SK-N-SH (cell line): ENCODE measurements at regions not wholly inside any gene's neighbourhood (a gene's known extent, or its start where the extent isn't known, plus 50 kb on each side); places are given as distances from the start of the nearest gene placed in this dataset.

Source experiments
- CTCF ChIA-PET: fragments of 300-600, 350-600 bp; formaldehyde crosslinking; extraction: SDS; loops from one replicate; lab custom pipeline; 2021; lab: Yijun Ruan, JAX
- POLR2A ChIA-PET: fragments of 350-600 bp; sonication (Branson Sonifier 250); formaldehyde crosslinking; extraction: SDS; loops from one replicate; lab custom pipeline; 2020; ENCODE audit warnings: antibody characterized with exemption, inconsistent platforms; lab: Yijun Ruan, JAX
- DNase-seq: peaks from one replicate; pipeline ENCODE4 v3.0.0; 2012
- H2AFZ ChIP-seq: fragments of 200-600 bp; sonication (generic); 2 replicates; pipeline ENCODE4 v1.8.1; 2016; ENCODE audit warnings: antibody characterized with exemption, mild to moderate bottlenecking, low read depth
- H3F3A ChIP-seq: fragments of 200-600 bp; sonication (generic); replicated peaks from 2 replicates; pipeline ENCODE3; 2016; ENCODE audit warnings: antibody characterized with exemption, mild to moderate bottlenecking; ENCODE audit not compliant: insufficient read depth
- H3K27ac ChIP-seq, 2 experiments: fragments of 200-500 bp in 1 of 2; fragments of 200-600 bp in 1 of 2; sonication (Bioruptor generic) in 1 of 2; sonication (generic), shearing (Covaris generic) in 1 of 2; 2 replicates each; pipeline versions ENCODE4 v1.5.1 to v1.6.1; 2014 to 2016; ENCODE audit warnings: low read depth in 2 of 2, inconsistent platforms in 1 of 2, low read length in 1 of 2, mild to moderate bottlenecking in 1 of 2, mixed read lengths in 1 of 2
- H3K27me3 ChIP-seq: fragments of 200-600 bp; sonication (generic), shearing (Covaris generic); 2 replicates; pipeline ENCODE4 v1.6.1; 2016; ENCODE audit warnings: mixed run types; ENCODE audit not compliant: insufficient read depth
- H3K36me3 ChIP-seq, 2 experiments: fragments of 200-500 bp in 1 of 2; fragments of 200-600 bp in 1 of 2; sonication (Bioruptor generic) in 1 of 2; sonication (generic) in 1 of 2; replicated peaks in 1 of 2; 2 replicates each; pipeline versions ENCODE3 to v1.5.1; 2014 to 2016; ENCODE audit warnings: low read length in 1 of 2, mild to moderate bottlenecking in 1 of 2; ENCODE audit not compliant: insufficient read depth in 2 of 2, control insufficient read depth in 1 of 2
- H3K4me1 ChIP-seq, 2 experiments: fragments of 200-500 bp in 1 of 2; fragments of 200-600 bp in 1 of 2; sonication (Bioruptor generic) in 1 of 2; sonication (generic), shearing (Covaris generic) in 1 of 2; 2 replicates each; pipeline versions ENCODE4 v1.5.1 to v1.6.1; 2014 to 2016; ENCODE audit warnings: low read depth in 1 of 2, low read length in 1 of 2, mixed run types in 1 of 2; ENCODE audit not compliant: insufficient read depth in 2 of 2, control insufficient read depth in 1 of 2
- H3K4me2 ChIP-seq: fragments of 200-600 bp; sonication (generic), shearing (Covaris generic); 2 replicates; pipeline ENCODE4 v1.6.1; 2017; ENCODE audit warnings: mixed run types
- H3K4me3 ChIP-seq, 2 experiments: fragments of 200-500 bp in 1 of 2; fragments of 200-600 bp in 1 of 2; sonication (Bioruptor generic) in 1 of 2; sonication (generic), shearing (Covaris generic) in 1 of 2; 2 replicates each; pipeline versions ENCODE4 v1.5.1 to v1.8.1; 2014 to 2016; ENCODE audit warnings: low read depth in 2 of 2, inconsistent platforms in 1 of 2, low read length in 1 of 2, mild to moderate bottlenecking in 1 of 2, mixed read lengths in 1 of 2, moderate library complexity in 1 of 2
- H3K79me2 ChIP-seq: fragments of 200-600 bp; sonication (generic); 2 replicates; pipeline ENCODE4 v1.8.1; 2017; ENCODE audit warnings: mild to moderate bottlenecking; ENCODE audit not compliant: insufficient read depth
- H3K9ac ChIP-seq: fragments of 200-600 bp; sonication (generic); 2 replicates; pipeline ENCODE4 v1.6.1; 2017; ENCODE audit warnings: mixed run types
- H3K9me2 ChIP-seq: fragments of 200-600 bp; sonication (generic); 2 replicates; pipeline ENCODE4 v1.6.1; 2017; ENCODE audit warnings: mixed run types
- H3K9me3 ChIP-seq: fragments of 200-600 bp; sonication (generic); 2 replicates; pipeline ENCODE4 v1.6.1; 2017; ENCODE audit warnings: mixed run types, mild to moderate bottlenecking, moderate library complexity
- H4K20me1 ChIP-seq: fragments of 200-600 bp; sonication (generic); 2 replicates; pipeline ENCODE4 v1.6.1; 2017; ENCODE audit warnings: mild to moderate bottlenecking, mixed run types; ENCODE audit not compliant: insufficient read depth
- CHD2 ChIP-seq: fragments of 150-350 bp; IDR thresholded peaks from 2 replicates; pipeline ENCODE4 v1.6.1; 2018; ENCODE audit warnings: low read length; ENCODE audit not compliant: partially characterized antibody
- FOSL2 ChIP-seq: IDR thresholded peaks from 2 replicates; pipeline ENCODE4 v1.4.0; 2012; ENCODE audit warnings: low read depth, mild to moderate bottlenecking, moderate library complexity, borderline replicate concordance
- FOXJ3 ChIP-seq: sonication (generic); formaldehyde crosslinking; IDR thresholded peaks from 2 replicates; pipeline ENCODE4 v1.5.1; 2020; ENCODE audit warnings: mild to moderate bottlenecking, missing genetic modification reagents
- GABPA ChIP-seq: IDR thresholded peaks from 2 replicates; pipeline ENCODE4 v1.4.0; 2012; ENCODE audit warnings: low read depth, mild to moderate bottlenecking
- GATA2 ChIP-seq: sonication (generic); formaldehyde crosslinking; IDR thresholded peaks from 2 replicates; pipeline ENCODE4 v1.5.0; 2020; ENCODE audit warnings: mild to moderate bottlenecking, missing genetic modification reagents
- MXI1 ChIP-seq: IDR thresholded peaks from 2 replicates; pipeline ENCODE4 v1.6.1; 2012; ENCODE audit warnings: mild to moderate bottlenecking, low read depth, low read length, improper control_type of control experiment
- NFIC ChIP-seq: IDR thresholded peaks from 2 replicates; pipeline ENCODE4 v1.4.0; 2012; ENCODE audit warnings: borderline replicate concordance
- POLR2AphosphoS5 ChIP-seq: IDR thresholded peaks from 2 replicates; pipeline ENCODE4 v1.6.1; 2012; ENCODE audit warnings: low read depth, low read length
- RXRA ChIP-seq: IDR thresholded peaks from 2 replicates; pipeline ENCODE4 v1.4.0; 2012; ENCODE audit warnings: low read depth, mild to moderate bottlenecking, borderline replicate concordance
- SIN3A ChIP-seq: IDR thresholded peaks from 2 replicates; pipeline ENCODE4 v1.6.1; 2012; ENCODE audit warnings: low read depth, mild to moderate bottlenecking, low read length, moderate library complexity, borderline replicate concordance
- TAF1 ChIP-seq: IDR thresholded peaks from 2 replicates; pipeline ENCODE4 v1.6.1; 2012; ENCODE audit warnings: low read depth, mild to moderate bottlenecking, low read length, moderate library complexity, borderline replicate concordance
- WGBS: methylation state at CpG from one replicate; pipeline ENCODE4 v1.1.6; 2017; ENCODE audit warnings: low lambda C conversion rate; 5-methylcytosine and 5-hydroxymethylcytosine counted together
- TF ChIP-seq, protein P1 (sequence below): fragments of 150-350 bp; IDR thresholded peaks from 2 replicates; pipeline ENCODE4 v1.6.1; 2016; ENCODE audit warnings: mild to moderate bottlenecking, low read depth, low read length
- TF ChIP-seq, protein P2 (sequence below): IDR thresholded peaks from 2 replicates; pipeline ENCODE4 v1.4.0; 2012; ENCODE audit warnings: low read depth, borderline replicate concordance
- TF ChIP-seq, protein P3 (sequence below): IDR thresholded peaks from 2 replicates; pipeline ENCODE4 v1.4.0; 2012; ENCODE audit warnings: low read depth
- TF ChIP-seq, protein P4 (sequence below): IDR thresholded peaks from 2 replicates; pipeline ENCODE4; 2012

DNA sequence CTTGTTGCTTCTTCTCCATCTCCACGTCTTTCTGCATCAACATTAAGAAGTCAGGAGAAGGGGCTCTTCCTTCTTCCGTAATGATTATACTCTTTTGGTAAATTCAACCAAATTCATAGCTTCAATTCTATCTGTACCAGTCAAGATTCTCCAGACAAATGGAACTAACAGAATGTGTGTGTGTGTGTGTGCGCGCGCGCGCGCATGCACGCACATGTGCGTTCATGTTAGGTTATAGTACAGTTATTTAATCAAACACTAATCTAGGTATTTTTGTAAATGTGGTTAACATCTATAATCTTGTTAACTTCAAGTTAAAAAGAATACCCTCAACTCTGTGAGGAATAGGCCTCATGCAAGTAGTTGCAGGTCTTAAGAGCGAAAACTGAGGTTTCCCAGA is 150.3 kb upstream of the TAS2R1 start (continued):
- TF ChIP-seq, protein P1, sequence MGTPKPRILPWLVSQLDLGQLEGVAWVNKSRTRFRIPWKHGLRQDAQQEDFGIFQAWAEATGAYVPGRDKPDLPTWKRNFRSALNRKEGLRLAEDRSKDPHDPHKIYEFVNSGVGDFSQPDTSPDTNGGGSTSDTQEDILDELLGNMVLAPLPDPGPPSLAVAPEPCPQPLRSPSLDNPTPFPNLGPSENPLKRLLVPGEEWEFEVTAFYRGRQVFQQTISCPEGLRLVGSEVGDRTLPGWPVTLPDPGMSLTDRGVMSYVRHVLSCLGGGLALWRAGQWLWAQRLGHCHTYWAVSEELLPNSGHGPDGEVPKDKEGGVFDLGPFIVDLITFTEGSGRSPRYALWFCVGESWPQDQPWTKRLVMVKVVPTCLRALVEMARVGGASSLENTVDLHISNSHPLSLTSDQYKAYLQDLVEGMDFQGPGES = no peak
- no peak for TF ChIP-seq FOXJ3
- TF ChIP-seq, all 33 proteins: peak for 0

DNA sequence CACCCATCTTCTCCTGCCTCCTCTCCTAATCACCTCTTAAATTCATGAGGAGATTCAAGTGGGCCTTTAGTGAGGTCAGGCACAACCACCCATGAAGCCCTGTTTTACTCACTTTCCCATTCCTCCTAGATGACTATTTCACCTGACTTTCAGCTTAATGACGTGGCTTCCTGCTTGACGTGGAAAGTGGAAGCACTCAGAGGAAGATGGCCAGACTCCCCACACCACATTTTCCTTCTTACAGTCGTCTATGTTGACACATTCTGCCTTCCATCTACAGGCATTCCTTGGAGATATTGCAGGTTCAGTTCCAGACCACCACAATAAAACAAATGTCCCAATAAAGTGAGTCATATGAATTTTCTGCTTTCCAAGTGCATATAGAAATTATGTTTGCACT is 146.4 kb upstream of the TAS2R1 start:
- no peaks in the 10 kb centered on the region for H3K36me3 ChIP-seq
- H3K27me3 ChIP-seq = no peaks in the 10 kb centered on the region
- no peaks in the 10 kb centered on the region for H4K20me1 ChIP-seq
- no peak for DNase-seq
- H2AFZ ChIP-seq = no peak overlapping the region
- no peaks in the 10 kb centered on the region for H3K9me2 ChIP-seq
- H3K27ac ChIP-seq = no peak overlapping the region
- H3K79me2 ChIP-seq = no peaks in the 10 kb centered on the region
- H3K4me3 ChIP-seq = no peak overlapping the region
- ChIA-PET POLR2A (no interaction called here), CTCF (no interaction called here)
- TF ChIP-seq, protein P2, sequence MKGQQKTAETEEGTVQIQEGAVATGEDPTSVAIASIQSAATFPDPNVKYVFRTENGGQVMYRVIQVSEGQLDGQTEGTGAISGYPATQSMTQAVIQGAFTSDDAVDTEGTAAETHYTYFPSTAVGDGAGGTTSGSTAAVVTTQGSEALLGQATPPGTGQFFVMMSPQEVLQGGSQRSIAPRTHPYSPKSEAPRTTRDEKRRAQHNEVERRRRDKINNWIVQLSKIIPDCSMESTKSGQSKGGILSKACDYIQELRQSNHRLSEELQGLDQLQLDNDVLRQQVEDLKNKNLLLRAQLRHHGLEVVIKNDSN = no peak
- TF ChIP-seq GATA2 (CRISPR knock-in tag) (no peak), MXI1 (no peak), GABPA (no peak), POLR2AphosphoS5 (no peak), FOSL2 (no peak), NFIC (no peak), SIN3A (no peak), TAF1 (no peak), CHD2 (no peak), FOXJ3 (no peak), RXRA (no peak)
- TF ChIP-seq, protein P3, sequence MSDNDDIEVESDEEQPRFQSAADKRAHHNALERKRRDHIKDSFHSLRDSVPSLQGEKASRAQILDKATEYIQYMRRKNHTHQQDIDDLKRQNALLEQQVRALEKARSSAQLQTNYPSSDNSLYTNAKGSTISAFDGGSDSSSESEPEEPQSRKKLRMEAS = no peak
- TF ChIP-seq, protein P4, sequence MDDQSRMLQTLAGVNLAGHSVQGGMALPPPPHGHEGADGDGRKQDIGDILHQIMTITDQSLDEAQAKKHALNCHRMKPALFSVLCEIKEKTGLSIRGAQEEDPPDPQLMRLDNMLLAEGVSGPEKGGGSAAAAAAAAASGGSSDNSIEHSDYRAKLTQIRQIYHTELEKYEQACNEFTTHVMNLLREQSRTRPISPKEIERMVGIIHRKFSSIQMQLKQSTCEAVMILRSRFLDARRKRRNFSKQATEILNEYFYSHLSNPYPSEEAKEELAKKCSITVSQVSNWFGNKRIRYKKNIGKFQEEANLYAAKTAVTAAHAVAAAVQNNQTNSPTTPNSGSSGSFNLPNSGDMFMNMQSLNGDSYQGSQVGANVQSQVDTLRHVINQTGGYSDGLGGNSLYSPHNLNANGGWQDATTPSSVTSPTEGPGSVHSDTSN = no peak
- WGBS = 11% methylated on average over 3 of the region's 3 CpGs
- no peak overlapping the region for H3K4me2 ChIP-seq
- H3F3A ChIP-seq = no peaks in the 10 kb centered on the region
- H3K9me3 ChIP-seq = no peaks in the 10 kb centered on the region
- H3K4me1 ChIP-seq = no peaks in the 10 kb centered on the region
- no peak overlapping the region for H3K9ac ChIP-seq
